ENCODE measurements at regions not wholly inside any gene's neighbourhood (a gene's known extent, or its start where the extent isn't known, plus 50 kb on each side); places are given as distances from the start of the nearest gene placed in this dataset.

GRCh38 chr13:20301403-20302071 lies 69.4 kb upstream of the GJB6 start:
- Histone ChIP-seq H3K27me3 (peaks cover 10 to 20% (median 19%) of the 10 kb centered on the region in 3 donors), H3K4me3 (peak overlapping the region in 2 of 4 donors; percentile 9 to 31), H3K4me1 (no peaks in the 10 kb centered on the region), H3K27ac (no peak overlapping the region), H3K36me3 (no peaks in the 10 kb centered on the region), H3K9me3 (no peaks in the 10 kb centered on the region)
- DNase-seq (no peak), ATAC-seq (no peak)
- TF ChIP-seq POLR2A (IDR thresholded peaks at IDR 0.05): no peak
- TF ChIP-seq CTCF (IDR thresholded peaks at IDR 0.05 in 4 of 5, conservative IDR thresholded peaks at IDR 0.05 in 1 of 5): no peak
- intact Hi-C loops (cut with DNase I; ENCODE audit: low total_unique reads): no loop called here
- in situ Hi-C loops (cut with MboI; ENCODE audit: low sequenced_read_pairs in 4 of 4): no loop called here

GRCh38 chr13:20301015-20301402 lies 68.9 kb upstream of the GJB6 start:
- no peak for ATAC-seq
- TF ChIP-seq POLR2A (IDR thresholded peaks at IDR 0.05) (no peak), CTCF (IDR thresholded peaks at IDR 0.05 in 4 of 5, conservative IDR thresholded peaks at IDR 0.05 in 1 of 5) (no peak)
- H3K9me3 ChIP-seq: no peaks in the 10 kb centered on the region
- peak overlapping the region in 2 of 4 donors; percentile 9 to 31 for H3K4me3 ChIP-seq
- H3K27me3 ChIP-seq: peaks cover 10 to 20% (median 19%) of the 10 kb centered on the region in 3 donors
- H3K4me1 ChIP-seq: no peaks in the 10 kb centered on the region
- in situ Hi-C loops (cut with MboI; ENCODE audit: low sequenced_read_pairs in 4 of 4) (no loop called here), intact Hi-C loops (cut with DNase I; ENCODE audit: low total_unique reads) (no loop called here)
- H3K36me3 ChIP-seq: no peaks in the 10 kb centered on the region
- no peak for DNase-seq
- no peak overlapping the region for H3K27ac ChIP-seq

GRCh38 chr13:20297181-20297580 lies 65.1 kb upstream of the GJB6 start:
- in situ Hi-C loops (cut with MboI; ENCODE audit: low sequenced_read_pairs in 4 of 4): loop anchor here in 1 of 4 donors (25.0 kb wide), 1 partner anchor 110 kb away; the partner anchor contains the start of gene GJB2
- no peak for DNase-seq
- no peaks in the 10 kb centered on the region for H3K36me3 ChIP-seq

GRCh38 chr13:20295956-20296355 lies 63.8 kb upstream of the GJB6 start:
- Histone ChIP-seq H3K4me3 (no peak overlapping the region), H3K27me3 (peaks cover under 1 to 7% (median under 1%) of the 10 kb centered on the region in 3 donors), H3K4me1 (no peaks in the 10 kb centered on the region), H3K9me3 (no peaks in the 10 kb centered on the region), H3K27ac (no peak overlapping the region), H3K36me3 (no peaks in the 10 kb centered on the region)
- DNase-seq: no peak
- in situ Hi-C loops (cut with MboI; ENCODE audit: low sequenced_read_pairs in 4 of 4): loop anchor here in 1 of 4 donors (25.0 kb wide), 1 partner anchor 109 kb away; the partner anchor contains the start of gene GJB2
- TF ChIP-seq POLR2A (IDR thresholded peaks at IDR 0.05): no peak
- TF ChIP-seq CTCF (IDR thresholded peaks at IDR 0.05 in 4 of 5, conservative IDR thresholded peaks at IDR 0.05 in 1 of 5): no peak
- no peak for ATAC-seq
- intact Hi-C loops (cut with DNase I; ENCODE audit: low total_unique reads): no loop called here

More at GRCh38 chr13:20297181-20297580, 65.1 kb upstream of the GJB6 start:
- intact Hi-C loops (cut with DNase I; ENCODE audit: low total_unique reads): no loop called here
- no peaks in the 10 kb centered on the region for H3K4me1 ChIP-seq
- no peak overlapping the region for H3K27ac ChIP-seq
- no peaks in the 10 kb centered on the region for H3K9me3 ChIP-seq
- H3K4me3 ChIP-seq: no peak overlapping the region
- peaks cover 10 to 17% (median 13%) of the 10 kb centered on the region in 3 donors for H3K27me3 ChIP-seq
- ATAC-seq: no peak
- TF ChIP-seq POLR2A (IDR thresholded peaks at IDR 0.05) (no peak), CTCF (IDR thresholded peaks at IDR 0.05 in 4 of 5, conservative IDR thresholded peaks at IDR 0.05 in 1 of 5) (no peak)

All from gastrocnemius medialis (tissue), 4 donors.